ENCODE measurements at regions not wholly inside any gene's neighbourhood (a gene's known extent, or its start where the extent isn't known, plus 50 kb on each side); places are given as distances from the start of the nearest gene placed in this dataset.
"Not testable (repeated sequence)": the region's sequence is repeated elsewhere in the genome, so short reads cannot be mapped to it uniquely, and the experiment has no call there.

- no peak for DNase-seq
Observed at GRCh38 chr11:29623144-29623722, 393.6 kb downstream of the KCNA4 start.

DNA sequence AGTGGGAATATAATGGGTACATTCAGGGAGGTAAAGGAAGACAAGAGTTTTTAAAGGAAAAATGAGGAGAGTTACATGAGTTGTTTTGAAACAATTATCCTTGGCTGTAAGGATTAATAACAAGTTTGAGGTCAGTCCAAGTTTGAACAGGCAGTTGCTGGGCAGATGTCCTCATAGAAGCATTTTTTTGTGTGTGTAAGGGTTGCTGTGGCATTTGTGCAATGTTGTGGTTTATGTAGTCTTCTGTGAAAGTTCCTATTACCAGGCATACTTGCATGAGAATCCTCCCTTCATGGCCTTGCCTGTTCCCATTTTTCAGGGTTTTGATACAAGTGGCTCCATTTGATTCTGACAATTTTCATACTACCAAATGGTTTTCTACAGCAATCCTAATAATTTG is 400.2 kb downstream of the KCNA4 start:
- no peak for DNase-seq

DNA sequence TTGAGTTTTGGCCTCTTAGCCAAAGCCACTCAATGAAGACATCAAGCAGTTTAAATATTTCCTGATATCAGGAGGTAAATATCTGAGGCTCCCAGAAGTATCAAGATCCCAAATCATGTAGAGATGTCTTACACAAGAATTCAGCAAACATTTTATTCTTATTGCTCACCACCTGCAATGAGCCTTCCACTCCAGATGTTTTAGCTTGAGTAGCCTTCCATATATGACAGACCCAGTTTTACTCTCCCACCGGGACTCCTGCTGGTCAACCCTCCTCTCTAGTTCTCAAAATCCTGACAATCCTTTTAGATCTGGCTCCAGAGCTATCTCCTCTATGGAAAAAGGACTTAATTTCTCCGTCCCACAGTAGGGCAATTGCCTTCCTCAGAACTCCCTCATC is 404.4 kb downstream of the KCNA4 start:
- DNase-seq = no peak

GRCh38 chr11:29606330-29607031 is 410.3 kb downstream of the KCNA4 start:
- no peak for DNase-seq

DNA sequence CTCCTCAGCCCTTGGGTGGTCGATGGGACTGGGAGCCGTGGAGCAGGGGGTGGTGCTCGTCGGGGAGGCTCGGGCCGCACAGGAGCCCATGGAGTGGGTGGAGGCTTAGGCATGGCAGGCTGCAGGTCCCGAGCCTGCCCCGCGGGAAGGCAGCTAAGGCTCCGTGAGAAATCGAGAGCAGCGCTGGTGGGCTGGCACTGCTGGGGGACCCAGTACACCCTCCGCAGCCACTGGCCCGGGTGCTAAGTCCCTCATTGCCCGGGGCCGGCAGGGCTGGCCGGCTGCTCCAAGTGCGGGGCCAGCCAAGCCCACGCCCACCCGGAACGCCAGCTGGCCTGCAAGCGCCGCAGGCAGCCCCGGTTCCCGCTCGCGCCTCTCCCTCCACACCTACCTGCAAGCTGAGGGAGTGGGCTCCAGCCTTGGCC is 416.7 kb downstream of the KCNA4 start:
- DNase-seq = not testable (repeated sequence)

DNA sequence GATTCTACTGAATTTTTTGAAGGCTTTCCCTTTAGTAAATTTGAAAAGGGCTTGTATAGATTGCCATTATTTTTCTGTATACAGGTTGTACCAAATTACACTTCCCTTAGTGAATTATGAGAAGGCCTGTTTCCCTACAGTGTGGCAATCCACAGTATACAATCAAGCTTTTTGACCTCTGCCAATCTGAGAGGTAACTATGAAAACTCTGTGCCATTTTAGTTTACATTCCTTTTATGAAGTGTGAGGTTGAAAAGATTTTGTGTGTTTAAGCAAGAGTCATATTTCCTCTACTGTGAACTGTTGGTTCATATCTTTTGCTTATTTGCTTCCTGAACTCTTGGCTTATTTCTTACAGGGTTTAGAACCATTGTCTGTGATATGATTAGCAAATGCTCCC is 432.5 kb downstream of the KCNA4 start:
- no peak for DNase-seq

- DNase-seq = no peak
Observed at GRCh38 chr11:29578806-29579205, 438.0 kb downstream of the KCNA4 start.

- no peak for DNase-seq
Observed at GRCh38 chr11:29564486-29564885, 452.3 kb downstream of the KCNA4 start.

- DNase-seq = no peak
Observed at GRCh38 chr11:29562183-29562582, 454.6 kb downstream of the KCNA4 start.

DNA sequence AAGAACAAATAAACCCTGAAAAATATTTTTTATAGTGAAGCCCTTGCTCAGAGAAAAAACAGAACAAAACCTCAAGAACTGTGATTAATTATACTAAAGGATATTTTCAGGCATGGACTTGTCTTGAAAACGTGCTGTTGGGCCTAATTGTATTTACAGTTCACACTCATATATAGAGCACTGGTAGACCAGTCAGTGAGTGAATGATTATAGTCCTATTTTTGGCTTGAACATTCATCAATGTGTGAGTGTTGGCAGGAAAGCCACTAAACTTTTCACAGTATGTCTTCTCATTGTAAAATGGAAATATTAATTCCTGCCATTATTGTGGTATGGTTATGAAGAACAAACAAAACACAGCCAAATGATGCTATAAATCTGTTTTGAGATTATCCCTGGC is 462.8 kb downstream of the KCNA4 start:
- no peak for DNase-seq

GRCh38 chr11:29538339-29539036 is 478.3 kb downstream of the KCNA4 start:
- no peak for DNase-seq

GRCh38 chr11:29534836-29535235 is 482.0 kb downstream of the KCNA4 start:
- no peak for DNase-seq

DNA sequence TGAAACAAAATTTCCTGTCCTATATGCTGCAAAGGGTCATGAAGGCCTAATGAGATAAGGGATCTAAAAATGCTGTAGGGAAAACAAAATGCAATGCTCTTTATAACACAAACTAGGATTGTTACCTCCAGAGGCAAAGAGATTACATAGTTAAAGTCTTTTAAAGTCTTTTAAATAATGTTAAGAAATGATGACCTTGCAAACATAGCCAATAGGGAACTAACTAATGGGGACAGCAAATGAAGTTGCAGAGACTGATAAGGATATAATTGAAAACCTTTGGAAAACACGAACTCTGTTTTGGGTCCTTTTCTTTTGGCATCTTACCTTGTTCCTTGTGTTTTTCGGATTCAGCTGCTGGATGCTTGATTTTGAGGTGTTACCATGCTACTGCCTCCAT is 485.9 kb downstream of the KCNA4 start:
- DNase-seq = no peak

GRCh38 chr11:29527391-29527936 is 489.4 kb downstream of the KCNA4 start:
- DNase-seq = no peak

DNA sequence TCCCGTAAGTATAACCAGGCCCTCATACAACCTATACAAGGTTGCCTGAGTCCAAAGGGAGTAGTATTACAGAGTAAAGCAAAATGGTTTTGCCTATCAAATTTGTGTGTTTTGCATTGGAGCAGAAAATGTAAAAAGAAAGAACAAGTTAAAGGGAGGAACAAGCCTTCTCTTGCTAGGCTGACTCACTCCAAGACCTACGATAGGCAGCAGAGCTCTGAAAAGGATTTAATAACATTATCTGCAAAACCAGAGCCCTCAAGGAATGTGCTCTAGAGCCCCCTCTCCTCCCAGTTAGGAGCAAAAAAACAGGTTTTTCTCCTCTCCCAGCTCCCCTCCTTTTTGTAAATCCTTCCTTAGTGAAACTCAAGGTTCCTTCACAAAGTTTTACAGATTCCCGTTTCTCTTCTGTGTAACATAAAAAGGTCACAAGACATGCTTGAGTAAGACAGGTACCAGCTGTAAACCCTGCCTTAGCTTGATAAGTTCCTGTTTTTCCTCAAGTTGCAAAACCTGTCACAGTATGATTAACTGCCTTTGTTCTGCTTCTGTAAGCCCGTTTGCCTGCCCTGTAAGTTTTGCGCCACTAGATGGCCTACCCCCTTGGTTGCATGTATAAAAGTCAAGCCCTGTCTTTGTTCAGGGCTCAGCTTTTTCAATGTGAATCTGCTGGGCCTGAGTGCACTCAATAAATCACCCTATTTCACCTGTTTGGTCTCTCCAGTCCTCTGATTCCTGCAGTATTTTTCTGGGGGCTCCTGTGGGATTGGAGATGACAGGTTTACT is 498.2 kb downstream of the KCNA4 start:
- no peak for DNase-seq

GRCh38 chr11:29511394-29511793 is 505.4 kb downstream of the KCNA4 start:
- DNase-seq = no peak

DNA sequence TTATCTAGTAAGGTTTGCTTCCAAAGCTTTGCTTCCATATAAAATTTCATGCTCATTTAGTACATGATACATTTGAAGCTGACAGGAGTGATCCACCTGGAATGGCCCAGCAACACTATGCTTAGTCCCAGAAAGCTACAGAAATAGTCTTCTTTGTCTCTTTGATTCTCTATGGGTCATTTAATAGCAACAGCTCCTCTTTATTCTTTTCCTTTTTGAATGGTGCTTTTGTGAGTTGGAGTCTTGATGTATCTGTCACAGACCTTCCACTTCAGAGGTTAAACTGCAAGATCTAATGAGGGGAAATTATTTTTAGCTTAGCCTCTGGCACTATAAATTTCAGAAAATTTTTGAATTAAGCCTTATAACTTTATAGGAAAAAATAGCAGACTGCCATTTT is 509.5 kb downstream of the KCNA4 start:
- no peak for DNase-seq

- DNase-seq = no peak
Observed at GRCh38 chr11:29495676-29496075, 521.2 kb downstream of the KCNA4 start.

DNA sequence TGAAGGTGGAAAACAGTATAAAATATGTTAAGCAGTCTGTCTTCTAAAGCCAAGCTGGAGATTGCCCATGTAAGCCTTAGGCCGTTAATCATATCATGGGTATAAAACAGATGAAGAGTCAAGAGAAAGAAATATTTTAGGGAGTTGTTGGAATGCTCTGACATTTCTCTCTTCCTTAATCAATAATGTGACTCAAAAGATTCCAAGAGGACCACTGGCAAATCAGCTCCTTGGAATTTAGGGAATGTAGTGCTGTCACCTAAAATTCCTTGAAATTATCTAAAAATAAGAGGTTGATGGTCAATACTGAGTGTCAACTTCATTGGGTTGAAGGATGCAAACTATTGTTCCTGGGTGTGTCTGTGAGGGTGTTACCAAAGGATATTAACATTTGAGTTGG is 525.9 kb downstream of the KCNA4 start:
- DNase-seq = no peak

DNA sequence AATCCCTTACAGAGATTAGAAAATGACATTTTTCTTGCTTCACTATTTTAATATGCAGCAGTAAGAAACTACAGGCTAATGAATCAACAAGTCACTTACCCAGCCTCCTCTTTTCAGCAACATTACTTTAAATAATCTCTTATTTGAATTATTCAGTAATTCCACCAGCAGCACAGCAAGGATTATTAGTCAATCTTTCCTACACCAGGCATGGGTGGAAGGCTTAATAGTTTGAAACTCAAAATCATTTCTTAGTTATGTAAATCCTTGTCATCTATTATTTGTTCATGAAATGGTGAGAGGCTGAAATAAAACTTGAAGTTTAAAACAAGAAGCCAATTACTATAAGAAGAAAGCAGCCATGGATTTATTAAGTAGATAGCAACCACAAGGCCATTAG is 530.5 kb downstream of the KCNA4 start:
- DNase-seq = no peak

DNA sequence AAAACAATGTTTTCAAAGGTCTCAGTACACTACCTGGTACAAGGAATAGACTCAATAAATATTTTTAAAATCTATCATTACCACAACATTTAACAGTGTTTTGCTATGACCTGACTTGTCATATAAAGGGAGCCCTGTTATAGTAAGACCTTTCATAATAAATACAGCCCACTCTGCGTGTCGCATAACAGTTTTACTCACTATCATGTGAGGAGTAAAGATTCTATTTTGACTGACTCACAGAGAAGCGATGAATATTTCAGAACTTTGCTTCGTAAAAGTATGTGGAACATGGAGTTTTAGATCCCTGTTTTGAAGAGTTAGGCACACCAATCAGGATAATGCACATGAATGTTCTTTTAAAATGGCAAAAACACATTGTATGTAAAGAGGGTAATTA is 531.2 kb downstream of the KCNA4 start:
- DNase-seq = no peak

GRCh38 chr11:29484548-29484947 is 532.3 kb downstream of the KCNA4 start:
- no peak for DNase-seq

- no peak for DNase-seq
Observed at GRCh38 chr11:29483831-29484230, 533.0 kb downstream of the KCNA4 start.
